ENCODE measurements at regions not wholly inside any gene's neighbourhood (a gene's known extent, or its start where the extent isn't known, plus 50 kb on each side); places are given as distances from the start of the nearest gene placed in this dataset.

DNA sequence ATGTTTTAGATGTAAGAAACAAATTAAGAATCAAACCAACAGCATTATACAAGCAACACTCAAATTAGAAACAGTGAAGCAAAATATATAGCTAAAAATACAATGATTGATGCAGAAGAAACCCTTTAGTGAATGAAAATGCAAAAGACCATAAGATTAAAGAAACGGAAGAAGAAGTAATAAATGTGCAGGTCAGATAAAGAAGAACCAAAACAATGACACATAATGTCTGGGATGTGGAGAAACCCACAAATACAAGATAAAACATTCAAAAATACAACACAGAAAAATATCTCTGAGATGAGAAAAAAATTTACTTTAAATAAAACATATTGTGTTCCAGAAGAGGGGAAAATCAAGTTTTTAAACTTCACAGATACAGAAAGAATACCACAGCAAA is 73.4 kb upstream of the AVPR1A start:
- no peak for TF ChIP-seq ZNF274 (IDR thresholded peaks at IDR 0.05; ENCODE audit: low read depth, low read length)
- no peak for TF ChIP-seq YY1 (IDR thresholded peaks at IDR 0.05; ENCODE audit: insufficient read depth, insufficient read length)
- TF ChIP-seq SUZ12 (IDR thresholded peaks at IDR 0.05; ENCODE audit: extremely low read depth, insufficient read depth, insufficient read length), result no peak

Data from NT2/D1 (cell line).